ENCODE measurements at regions not wholly inside any gene's neighbourhood (a gene's known extent, or its start where the extent isn't known, plus 50 kb on each side); places are given as distances from the start of the nearest gene placed in this dataset.

DNA sequence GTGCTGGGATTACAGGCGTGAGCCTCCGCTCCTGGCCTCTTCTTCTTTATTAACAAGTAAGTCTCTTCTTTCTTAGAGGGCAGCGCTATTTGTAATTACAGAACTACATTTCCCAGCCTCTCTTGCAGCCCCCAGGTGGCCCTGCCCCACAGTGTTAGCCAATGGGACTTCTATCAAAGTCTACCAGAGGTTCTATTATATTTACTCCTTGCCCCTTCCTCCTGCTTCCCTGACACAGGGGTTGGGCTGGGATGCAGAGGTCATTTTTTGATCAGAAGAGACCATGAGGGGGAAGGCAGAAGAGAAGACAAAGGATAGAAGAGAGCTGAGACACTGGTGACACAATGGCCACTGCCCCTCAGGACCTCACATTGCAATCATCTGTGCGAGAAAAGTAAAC lies 224.2 kb downstream of the SYK start:
- no peak for DNase-seq

DNA sequence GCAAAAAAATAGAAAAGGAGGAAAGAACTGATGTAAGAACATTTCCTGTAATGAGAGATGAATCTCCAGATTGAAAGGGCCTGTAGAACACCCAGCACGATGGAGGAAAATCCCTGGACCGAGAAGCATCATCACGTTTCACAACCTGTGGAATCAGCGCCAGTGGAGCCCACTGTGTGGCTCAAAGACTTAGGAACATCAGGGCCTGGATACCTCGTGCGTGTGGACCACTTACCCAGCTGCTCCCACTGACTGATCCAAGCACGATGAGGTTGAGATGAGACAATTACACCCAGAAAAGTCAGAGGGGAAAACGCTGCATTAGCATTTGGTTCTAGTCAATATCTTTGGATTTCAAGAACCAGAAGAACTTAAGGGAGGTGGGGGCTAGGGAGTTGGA lies 224.6 kb downstream of the SYK start:
- DNase-seq = no peak

GRCh38 chr9:91027005-91027404 lies 225.4 kb downstream of the SYK start:
- no peak for DNase-seq

- DNase-seq = no peak
Observed at GRCh38 chr9:91028166-91028827, 226.7 kb downstream of the SYK start.

DNA sequence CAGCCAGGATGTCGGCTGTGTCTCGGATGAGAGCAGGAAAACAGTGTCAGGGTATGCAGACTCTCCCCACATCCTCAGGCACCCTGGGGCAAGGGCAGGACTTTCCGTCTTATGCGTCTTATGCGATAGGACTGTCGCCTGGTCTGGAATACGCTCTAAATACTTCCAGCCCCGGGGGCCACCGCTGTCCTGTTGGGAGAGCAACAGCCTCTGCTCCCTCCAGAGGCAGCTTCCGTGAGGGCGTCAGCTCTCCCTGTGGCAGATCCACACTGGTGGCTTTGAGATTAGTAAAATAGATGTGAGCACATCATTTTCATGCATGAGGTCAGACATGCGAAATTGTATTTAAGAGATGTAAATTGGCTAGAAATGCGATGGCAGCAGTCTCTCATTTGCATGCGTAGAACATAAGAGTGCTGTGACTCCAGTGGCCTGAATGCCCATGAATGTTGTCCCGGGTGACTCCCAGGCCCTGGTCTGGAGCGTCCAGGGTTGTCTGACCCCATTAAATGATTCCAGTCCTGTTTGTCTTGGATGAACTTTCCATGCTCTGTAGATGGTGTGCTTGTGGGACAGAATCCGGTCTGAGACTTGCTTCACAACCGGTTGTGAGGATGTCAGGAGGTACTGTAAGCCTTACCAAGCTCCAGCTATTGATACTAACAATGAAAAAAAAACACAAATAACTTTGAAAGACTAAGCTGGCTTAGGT lies 228.2 kb downstream of the SYK start:
- DNase-seq = no peak

DNA sequence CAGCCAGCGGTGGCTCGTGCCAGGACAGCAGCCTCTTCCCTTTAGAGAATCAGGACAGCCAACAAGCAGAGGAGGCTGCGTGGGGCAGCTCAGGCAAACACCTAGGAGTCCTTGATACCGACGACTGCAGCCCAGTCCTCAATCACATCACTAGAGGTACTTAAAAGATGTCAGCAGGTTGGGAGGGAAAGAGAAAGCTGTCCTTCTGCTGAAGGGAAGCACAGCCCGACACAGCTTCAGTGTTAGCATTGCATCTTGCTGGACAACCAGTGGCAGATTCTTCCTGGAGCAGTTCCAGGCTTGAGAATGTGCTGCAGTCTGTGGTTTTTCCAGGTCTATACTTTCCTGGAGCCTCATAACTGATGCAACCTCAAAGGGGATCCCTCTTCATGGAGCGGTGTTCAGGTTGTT lies 230.5 kb downstream of the SYK start:
- no peak for DNase-seq

DNA sequence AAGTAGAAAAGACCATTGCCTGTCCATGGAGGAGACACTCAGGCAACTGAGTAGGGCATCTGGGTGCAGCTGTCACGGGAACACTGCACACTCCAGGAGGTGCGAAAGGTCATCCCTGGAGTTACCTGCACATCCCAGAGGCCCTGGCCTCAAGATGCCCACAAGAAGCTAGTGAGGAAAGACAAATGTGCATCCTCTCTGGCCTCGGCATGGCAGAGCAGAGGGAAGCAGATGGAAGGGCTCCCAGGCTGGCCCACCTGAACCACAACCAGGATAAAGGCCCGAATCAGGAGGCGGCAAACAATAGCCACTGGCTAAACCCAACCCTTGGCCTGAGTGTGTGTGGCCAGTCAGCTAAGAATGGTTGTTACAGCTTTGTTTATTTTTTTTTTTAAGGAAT lies 231.7 kb downstream of the SYK start:
- DNase-seq = no peak

DNA sequence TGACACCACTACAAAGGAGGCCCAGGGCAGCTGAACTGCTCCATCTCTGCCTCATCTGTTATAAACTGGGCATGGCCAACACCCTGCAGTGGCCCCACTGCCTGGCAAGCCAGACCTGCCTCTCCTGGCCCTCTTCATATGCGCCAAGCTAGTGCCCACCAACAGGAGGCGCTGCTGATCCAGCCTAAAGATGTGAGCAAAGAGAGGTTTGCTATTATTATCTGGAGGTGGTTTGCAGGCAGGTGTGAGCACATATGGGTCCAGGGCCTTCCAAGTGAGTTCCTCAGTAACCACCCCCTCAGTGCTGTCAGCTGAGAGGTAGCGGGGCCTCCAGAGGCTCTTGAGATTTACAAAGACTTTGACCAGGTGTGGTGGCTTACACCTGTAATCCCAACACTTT lies 232.2 kb downstream of the SYK start:
- peak; percentile 17 to 42 (median 36) for DNase-seq

DNA sequence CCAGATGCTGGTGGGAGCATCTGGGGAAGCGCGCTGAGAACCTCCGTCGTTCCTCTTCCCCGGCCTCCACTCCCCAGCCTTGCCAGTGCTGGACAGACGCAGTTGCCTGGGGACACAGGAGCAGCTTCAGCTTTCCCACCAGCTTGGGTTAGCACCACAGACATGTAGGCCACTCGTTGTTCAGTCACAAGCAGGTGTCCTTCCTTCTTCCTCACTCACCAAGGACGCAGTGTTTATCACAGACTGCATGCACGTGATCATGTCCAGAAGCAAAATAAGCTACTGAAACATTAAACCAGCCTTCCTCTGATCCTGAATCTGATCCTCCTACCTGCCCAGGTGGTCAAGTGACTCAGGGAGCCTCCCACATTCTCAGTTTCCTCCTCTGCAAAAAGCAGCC lies 232.9 kb downstream of the SYK start:
- no peak for DNase-seq

- no peak for DNase-seq
Observed at GRCh38 chr9:91034976-91035824, 233.6 kb downstream of the SYK start.

- no peak for DNase-seq
Observed at GRCh38 chr9:91035825-91036208, 234.2 kb downstream of the SYK start.

DNA sequence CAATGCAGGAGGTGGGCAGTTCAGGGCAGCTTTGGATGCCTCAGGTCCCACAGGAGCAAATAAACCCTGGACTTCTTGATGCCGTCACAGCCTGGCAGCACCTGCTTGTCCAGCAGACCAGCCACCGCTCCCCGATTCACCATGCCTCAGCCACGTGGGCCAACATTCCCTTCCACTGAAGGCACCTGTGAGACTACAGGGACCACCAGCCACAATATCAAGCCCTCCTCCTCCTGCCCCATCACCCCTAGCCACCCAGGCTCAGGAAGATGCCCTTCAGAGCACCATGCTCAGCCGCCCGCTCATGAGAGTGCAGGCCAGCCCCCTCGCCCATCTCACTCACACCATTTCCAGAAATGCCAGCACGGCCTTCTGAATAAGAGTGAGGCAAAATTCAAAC lies 234.7 kb downstream of the SYK start:
- no peak for DNase-seq

DNA sequence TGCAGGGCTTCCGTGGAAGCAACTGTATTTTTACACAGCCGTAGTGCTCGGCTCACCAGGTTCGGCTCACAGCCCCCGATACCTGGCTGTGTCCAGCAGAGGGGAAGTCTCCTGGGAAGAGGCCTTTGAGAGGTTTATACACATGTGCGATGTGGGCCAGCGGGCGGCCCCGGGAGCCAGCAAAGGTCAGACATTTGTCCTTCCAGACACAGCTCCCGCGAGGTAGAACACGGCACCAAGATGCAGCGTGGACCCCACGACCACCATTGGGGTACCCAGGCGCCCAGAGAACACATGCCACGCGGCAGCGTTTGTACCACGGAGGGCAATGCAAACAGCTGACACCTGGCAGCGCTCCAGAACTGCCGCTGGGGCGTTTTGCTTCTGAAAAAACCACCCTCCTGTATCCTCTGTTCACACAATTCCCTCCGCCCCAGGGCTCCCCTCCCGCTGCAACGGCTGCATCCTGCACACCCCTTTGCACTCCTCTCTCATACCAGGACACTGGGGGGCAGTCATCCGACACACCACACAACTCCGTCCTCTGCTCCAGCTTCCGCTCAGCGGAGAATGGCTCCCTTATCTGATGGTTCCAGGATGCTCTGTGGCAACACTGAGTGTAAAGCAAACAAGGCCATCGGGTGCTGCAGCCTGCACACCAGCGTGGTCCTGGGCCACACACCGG lies 235.3 kb downstream of the SYK start:
- peak in 2 of 4 experiments; percentile 25 to 41 for DNase-seq

GRCh38 chr9:91037511-91038482 lies 236.2 kb downstream of the SYK start:
- DNase-seq = no peak

DNA sequence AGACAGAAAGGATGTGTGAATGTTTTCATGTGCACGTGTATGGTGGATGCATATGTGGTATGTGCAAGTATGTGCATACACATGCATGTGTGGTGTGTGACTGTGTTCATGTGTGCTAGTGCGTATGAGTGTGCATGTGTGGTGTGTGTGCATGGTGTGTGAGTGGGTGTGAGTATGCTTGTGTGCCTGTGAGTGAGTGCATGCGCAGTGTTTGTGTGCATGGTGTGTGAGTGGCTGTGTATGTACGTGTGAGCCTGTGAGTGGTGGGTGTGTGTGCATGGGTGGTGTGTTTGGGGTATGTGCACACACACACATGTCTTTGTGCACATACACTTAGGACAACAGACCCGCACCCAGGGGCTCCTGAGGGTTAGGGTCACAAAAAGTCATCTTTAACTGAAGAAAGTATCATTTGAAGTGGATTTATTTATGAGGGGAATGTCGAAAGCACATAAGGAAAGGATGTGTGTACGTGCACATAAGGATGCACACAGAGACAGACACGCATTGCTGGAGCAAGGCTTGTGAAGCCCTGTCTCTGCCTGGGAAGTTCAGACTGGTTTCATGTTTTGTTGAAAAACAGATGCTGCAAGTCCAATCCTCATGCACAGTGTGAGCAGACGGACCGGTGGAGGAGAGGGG lies 237.0 kb downstream of the SYK start:
- no peak for DNase-seq

- DNase-seq = no peak
Observed at GRCh38 chr9:91039125-91039834, 237.7 kb downstream of the SYK start.

- DNase-seq = no peak
Observed at GRCh38 chr9:91039835-91040140, 238.2 kb downstream of the SYK start.

GRCh38 chr9:91040371-91041215 lies 239.0 kb downstream of the SYK start:
- no peak for DNase-seq

GRCh38 chr9:91042024-91042423 lies 240.4 kb downstream of the SYK start:
- no peak for DNase-seq

DNA sequence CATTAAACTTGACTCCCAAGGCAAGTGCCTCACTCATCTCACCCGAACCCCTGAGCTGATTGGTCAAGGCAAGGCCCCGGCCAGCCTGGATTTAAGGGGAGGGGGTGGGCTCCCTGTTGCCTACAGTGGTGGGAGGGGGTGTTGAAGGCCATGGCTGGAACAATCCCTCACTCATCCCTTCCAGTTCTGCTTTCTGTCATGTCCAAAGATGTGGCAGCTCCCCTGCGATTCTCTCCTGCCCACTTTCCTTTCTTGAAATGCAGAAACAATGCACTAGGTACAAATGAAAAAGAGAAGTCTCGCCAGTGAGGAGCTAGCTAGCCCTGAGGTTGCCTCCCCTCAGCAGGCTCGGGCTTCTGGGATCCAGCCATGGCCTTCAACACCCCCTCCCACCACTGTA lies 240.9 kb downstream of the SYK start:
- DNase-seq = no peak
